Myocyte (in vitro differentiated cells): ENCODE measurements at regions not wholly inside any gene's neighbourhood (a gene's known extent, or its start where the extent isn't known, plus 50 kb on each side); places are given as distances from the start of the nearest gene placed in this dataset.

Experiments
- DNase-seq: peaks from one replicate; pipeline ENCODE4 v3.0.0-alpha.2; 2012; ENCODE audit warnings: low read depth

DNA sequence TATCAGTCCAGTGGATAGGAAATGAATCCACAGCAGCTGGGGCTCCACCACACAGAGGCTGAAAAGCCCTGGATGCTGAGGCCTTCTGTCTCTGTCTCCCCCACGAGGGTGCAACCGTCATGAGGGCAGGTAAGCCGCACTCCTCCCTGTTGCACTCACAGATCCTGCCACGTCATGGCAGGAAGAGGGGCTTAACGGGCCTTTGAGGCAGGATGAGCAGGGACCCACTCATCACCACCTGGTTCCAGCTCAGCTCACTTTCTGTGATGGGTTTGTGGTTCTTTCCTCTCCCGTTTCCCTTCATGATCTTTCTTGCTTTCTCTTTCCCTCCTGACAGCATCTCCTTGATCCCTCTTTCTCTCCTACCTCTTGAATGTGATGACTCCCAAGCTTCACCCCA lies 575.2 kb downstream of the CCDC171 start:
- no peak for DNase-seq

DNA sequence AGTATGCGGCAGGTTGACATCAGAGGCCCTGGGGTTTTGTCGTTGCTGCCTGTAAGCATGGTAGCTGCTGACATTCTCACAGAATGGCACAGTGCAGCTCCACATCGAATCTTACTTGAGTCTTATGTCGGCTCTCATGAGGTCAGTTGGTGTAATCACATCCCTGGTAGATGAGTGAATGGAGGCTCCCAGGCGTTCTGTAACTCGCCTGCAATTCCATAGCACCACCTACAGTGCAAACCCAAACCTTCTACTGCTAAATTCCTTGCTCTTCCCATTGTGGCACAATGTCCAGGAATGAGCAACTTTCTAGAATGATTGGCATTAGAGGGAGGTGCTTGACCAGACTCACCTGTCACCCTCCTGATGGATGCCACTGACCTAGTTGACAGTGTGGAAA lies 578.4 kb downstream of the CCDC171 start:
- DNase-seq = peak; percentile 26

DNA sequence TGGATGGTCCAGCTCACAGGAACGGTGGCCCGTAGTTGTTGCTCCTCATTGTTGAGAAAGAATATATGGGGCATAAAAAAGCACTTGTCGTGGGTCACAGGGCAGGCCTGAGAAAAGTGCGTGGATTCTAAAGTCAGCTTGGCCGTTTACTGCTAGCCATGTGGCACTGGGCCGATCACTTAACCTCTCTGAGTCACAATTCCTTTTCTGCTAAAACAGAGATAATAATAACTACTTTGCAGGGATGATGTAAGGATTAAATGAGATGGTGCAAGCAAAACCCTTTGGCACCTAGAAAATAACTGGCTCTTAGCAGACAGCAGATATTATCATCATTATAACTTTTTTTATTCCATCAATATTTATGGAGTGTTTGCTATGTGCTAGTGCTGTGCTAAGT lies 579.7 kb downstream of the CCDC171 start:
- no peak for DNase-seq

DNA sequence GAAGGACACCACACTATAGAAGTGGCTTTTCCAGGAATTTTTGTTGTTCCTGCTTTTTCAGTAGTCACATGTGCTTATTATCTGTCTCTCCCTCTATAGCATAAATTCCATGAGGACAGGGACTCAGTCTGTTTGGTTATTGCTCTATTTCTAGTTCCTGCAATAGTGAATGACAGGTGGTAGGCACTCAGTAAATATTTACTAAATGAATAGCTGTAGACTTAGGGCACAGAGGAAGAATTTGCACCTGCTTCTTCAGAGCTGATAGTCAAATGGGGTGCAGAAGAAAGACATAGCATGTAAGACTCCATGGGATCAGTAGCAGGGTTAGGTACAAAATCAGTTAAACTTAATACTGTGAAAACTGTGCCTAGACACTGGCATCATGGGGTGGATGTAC lies 580.2 kb downstream of the CCDC171 start:
- peak; percentile 53 for DNase-seq

DNA sequence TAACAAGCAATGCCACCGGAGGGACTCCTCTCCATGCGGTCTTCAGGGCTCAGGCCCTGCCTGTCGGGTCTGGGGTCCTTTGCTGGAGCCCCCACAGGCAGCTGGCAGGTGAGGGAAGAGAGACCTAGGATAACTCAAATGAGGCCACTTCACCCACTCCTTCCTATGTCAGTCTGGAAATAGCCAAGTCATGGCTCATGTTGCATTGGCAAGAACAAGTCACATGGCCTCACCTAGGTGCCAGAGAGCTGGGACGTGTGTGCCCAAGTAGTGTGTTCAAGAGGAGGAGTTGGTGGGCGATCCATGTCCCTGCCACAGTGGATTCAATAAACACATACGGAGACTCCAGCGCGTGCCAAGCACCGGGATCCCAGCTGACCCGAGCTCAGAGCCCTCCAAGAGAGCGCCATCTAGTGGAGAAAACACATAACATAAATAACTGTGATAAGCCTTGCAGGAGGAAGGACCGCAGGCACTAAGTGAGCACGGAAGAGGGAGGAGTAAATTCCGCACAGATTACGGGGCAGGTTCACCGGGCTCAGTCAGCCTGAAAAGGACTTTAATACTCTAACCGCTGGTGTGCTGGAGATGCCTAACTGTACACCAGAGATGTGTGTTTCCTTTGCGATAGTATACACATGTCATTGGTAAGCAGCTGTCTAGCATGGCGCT lies 580.8 kb downstream of the CCDC171 start:
- peak; percentile 42 for DNase-seq

DNA sequence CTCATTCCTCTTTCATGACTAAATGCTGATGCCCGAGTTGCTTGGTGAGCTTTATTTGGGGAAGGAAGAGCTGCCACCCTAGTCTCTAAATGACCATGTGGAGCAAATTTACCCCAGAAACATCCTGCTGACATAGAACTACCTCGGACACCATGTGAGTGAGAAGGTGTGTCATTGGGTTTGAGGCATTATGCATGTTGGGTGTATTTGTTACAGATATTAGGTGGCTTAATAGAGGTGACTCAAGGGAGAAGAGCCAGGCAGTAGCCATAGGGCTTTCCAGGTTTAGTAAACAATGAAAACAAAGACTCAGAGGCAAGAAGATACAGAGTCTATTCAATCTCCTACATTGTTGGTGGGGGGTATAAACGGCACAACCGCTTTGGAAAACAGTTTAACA lies 581.5 kb downstream of the CCDC171 start:
- DNase-seq = no peak

DNA sequence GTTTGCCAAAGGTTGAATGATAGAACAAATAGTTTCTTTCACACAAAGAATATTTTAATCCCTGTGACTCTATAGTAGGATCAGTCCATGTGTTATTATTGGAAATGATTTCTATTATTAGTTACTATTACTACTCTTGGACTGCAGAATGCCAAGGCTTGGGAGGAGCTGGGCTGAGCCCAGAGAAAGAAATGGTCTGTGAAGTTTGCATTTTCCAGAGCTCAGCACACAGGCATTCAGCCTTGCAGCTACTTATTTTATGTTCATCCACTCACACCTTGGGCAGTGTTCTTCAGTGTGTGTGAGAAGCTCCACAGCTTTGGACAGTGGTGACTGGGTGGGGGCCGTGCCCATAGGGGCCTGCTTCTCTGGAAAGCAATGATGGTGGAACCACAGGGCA lies 583.1 kb downstream of the CCDC171 start:
- DNase-seq = peak; percentile 70

DNA sequence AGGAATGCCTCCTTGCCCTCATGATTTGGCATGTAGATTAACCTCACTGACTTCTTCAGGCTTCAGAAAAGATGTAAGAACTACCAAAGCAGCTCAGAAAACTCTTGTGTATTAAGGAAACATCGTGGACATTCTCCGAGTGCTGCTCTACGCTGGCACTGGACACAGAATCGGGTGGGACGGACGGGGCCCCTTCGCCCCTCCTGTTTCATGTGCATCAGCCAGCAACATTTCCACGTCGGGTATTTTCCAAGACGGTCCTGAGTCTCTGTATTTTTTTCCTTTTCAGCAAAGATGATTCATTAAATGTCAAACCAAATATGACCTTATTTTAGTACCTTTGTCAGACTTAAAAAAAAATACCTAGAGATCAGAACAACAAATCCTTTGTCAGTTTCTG lies 583.6 kb downstream of the CCDC171 start:
- DNase-seq = no peak

DNA sequence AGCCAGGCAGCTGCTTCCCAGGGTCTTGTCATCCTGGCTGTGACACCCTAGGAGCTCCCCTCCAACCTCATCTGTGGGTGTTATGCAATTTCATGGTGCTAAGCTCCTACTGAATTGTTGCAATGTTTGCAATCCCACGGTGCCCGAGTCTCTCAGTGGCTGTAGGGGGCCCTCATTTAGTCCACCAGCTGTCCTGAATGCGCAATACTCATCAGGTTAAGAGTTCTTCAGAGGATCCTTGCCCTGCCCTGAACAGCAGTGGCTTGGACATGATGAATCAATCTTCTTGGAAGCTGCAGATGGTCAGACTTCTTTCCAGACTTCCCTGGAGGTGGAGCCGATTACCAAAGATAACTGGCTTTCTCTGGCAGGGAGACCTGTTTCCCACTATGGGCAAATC lies 584.1 kb downstream of the CCDC171 start:
- peak; percentile 98 for DNase-seq

DNA sequence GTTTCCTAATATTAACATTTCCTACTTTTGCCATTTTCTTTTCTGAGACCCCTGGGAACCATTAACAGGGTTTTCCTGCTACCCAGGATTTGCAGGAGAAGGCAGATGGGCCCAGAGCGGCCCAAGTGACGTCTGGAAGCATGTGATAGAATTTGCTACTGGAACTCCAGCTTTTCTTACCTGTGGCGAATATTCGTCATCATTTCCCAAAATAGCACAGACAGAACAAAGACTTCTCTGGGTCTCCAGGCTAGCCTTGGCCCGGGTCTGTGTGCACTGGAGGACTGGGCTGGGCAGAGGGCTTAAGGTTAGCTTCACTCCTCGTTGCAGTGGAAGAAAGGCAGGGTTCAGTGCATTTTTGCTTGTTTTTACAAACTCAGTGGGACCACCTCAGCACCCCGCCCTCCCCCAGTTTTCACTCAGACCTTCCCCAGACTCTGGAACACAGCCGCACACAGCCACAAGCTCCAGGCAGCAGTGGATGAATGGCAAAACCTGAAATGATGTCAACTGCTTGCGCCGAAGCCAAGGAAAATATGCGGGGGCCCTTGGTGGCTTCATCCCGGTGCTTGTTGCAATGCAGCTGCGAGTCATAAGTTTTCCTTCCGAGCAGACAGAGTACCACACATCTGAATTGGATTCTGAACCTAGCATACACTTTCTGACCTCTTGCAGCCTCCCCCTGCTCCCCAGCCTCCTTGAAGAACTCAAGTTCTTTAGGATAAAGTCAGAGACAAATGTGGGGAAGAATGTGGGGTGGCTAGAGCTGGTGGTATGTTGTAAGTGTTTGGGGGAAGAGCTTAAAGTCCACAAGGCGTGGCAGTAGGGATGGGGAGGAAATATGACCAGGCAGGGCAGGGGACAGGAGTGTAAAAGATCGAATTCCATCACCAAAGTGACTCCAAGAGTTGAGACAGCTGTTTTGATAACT lies 586.0 kb downstream of the CCDC171 start:
- DNase-seq = peak; percentile 78

DNA sequence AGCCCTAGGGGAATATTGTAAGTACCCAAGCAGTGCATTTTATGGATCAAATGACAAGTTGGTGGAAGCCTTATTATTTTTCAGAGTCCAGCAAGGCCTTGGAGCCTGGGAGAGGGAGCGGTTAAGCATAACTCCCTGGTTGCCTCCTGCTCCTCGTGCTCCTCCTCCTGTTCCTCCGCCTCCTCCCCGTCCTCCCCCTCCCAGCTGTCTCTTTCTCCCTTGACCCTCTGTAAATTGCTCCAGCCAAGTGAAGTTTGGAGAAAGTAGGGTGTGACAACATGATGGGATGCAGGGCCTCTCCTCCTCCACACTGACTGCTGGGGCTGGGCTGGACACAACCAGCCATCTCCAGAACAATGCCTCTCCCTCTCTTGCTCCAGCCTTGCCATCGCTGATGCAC lies 586.9 kb downstream of the CCDC171 start:
- DNase-seq = peak; percentile 69

DNA sequence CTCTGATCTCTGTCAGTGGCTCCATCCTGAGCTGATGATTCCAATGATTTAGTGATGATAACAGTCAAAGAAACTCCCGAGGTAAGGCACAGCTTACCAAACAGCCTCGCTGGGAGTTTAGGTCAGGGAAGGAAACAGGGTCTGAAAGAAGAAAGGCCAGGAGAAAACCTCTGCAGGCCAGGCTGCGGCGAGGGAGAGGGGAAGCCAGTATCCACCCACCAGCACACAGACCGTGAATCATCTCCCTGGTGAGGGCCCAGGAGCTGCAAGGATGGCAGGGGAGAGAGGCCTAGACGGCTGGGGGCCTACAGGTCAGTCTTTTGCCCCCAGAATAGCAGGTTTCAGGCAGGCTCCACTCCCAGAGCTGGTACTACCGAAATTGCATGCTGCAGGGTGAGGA lies 590.5 kb downstream of the CCDC171 start:
- DNase-seq = no peak

DNA sequence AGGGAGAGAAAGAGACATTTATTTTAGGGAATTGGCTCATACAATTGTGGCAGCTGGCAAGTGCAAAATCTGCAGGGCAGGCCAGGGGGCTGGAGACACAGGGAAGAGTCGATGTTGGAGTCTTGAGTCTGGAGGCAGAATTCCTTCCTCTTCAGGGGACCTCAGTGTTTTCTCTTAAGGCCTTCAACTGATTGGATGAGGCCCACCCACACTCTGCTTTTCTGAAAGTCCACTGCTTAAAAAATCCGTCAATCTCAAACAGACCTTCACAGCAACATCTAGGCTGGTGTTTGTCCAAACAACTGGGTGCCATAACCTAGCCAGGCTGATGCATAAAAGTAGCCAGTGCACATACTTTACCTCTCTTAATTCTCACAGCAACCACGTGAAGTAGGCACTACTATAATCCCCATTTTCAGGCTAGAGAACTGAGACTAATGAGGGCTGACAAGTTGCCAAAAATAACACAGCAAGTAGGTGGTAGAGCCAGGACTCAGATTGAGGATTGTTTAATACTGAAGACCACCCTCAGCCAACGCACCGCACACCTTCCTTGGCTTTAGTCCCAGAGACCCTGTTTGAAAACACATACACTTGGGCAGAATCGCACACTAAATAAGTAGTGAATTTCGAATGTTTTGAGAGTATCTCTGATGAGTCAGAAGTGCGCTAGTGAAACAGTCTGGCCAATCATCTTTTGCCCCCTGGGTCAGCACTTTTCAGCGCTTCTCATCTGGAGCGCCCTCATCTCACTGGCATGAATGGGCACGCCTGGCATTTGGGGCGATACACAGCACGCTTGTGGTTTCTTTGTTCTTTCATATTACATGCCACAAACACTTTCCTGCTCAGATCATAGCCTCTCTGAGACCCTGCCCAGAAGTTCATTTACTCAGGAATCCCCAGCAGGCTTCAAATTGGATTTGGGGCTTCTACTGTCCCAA lies 591.4 kb downstream of the CCDC171 start:
- peak; percentile 96 for DNase-seq

DNA sequence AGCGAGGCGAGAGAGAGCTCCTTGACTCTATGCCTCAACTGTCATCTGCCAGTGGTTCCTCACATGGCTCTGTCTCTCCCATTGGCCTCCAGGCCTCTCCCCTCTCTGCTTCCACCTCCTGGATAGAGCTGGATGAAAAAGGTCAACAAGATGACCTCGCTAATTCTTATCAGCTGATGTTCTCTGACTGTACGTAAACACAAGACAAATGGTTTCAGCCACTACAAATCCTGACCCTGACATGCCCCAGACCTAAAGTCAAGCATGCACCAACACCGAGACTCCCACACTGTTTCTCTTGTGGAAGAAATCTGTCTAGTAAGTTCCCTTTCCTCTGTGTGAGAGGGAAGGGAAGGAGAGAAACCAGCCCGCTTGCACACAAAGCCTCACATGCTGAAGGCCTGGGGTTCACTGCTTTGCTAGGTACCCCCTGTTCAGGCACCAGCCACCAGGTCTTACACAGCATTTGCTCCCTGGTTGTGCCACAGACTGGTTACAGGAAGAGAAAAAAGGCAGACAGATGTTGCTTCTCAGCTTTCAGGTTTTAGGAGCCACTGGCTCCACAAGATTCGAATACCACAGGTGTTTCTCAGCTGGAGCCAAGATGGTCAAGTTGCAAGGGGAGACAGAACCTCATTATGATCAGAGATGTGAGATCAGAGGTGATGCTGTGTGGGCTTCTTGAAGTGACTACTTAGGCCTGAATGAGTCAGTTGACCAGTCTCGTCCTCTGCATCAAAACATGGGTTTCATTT lies 592.5 kb downstream of the CCDC171 start:
- DNase-seq = peak; percentile 61

DNA sequence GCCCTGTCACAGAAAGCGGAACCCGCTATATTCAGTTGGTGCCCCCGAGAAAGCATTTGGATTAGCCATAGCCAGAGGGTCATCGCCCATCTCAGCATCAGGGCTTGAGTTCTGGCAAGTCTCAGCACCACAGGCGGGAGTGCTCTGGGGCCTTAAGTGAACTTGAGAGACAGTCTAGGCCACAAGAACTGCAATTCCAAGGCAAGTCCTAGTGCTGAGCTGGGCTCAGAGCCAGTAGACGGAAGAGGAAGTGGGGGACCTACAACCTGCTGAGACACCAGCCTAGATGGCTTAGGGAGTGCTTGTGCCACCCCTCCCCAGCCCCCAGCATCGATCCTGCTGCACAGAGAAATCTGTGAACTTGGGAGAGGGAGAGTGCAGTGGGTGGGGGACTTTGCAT lies 594.9 kb downstream of the CCDC171 start:
- no peak for DNase-seq

DNA sequence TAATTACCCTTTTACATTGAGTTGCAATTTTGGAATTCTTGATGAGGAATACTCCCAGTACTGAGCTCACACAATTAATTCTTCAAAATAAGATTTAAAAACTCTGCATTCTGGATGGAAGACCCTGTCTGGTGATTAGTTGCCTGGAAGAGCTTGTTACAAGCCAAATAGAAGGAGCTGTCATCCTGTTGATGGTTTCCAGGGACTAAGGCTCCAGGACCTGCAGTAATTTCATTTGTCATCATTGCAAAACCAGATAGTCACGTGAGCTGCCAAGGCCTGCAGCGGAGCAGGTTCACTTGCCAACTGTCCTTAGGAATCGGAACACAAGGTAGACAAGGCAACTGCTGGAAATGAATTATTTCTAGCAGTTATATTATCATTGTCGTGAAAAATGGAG lies 597.7 kb downstream of the CCDC171 start:
- no peak for DNase-seq

DNA sequence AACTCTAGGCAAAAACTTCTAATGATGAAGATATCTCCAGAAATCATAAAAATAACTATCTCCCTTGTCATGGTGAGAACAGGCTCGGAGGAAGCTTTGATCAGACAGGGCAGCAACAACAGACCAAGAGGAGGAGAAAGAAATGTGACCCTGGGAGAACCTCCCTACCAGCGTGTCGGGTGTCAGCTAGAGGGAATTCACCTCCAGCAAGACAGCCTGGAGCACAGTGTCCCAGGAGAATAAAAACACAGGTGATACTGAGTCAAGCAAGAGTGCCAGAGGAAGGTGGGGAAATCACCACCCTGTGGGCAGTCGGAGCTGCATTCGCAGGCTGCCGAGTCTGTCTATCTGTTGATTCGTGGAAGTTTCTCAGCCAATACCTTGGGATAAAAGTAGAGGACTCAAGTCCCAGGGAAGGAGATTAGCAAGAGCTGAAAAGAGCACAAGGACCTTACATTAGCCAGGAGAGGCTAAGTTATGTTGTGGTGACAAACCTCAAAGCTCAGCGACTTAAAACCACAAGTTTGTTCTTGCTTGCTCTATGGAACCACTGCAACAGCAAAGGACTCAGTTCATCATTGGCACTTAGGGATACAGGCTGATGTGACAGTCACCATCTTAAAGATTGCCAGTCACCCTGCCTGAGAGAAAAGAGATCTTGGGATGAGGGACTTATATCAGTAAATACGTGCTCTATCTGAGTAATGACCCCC lies 598.3 kb downstream of the CCDC171 start:
- peak; percentile 33 for DNase-seq

DNA sequence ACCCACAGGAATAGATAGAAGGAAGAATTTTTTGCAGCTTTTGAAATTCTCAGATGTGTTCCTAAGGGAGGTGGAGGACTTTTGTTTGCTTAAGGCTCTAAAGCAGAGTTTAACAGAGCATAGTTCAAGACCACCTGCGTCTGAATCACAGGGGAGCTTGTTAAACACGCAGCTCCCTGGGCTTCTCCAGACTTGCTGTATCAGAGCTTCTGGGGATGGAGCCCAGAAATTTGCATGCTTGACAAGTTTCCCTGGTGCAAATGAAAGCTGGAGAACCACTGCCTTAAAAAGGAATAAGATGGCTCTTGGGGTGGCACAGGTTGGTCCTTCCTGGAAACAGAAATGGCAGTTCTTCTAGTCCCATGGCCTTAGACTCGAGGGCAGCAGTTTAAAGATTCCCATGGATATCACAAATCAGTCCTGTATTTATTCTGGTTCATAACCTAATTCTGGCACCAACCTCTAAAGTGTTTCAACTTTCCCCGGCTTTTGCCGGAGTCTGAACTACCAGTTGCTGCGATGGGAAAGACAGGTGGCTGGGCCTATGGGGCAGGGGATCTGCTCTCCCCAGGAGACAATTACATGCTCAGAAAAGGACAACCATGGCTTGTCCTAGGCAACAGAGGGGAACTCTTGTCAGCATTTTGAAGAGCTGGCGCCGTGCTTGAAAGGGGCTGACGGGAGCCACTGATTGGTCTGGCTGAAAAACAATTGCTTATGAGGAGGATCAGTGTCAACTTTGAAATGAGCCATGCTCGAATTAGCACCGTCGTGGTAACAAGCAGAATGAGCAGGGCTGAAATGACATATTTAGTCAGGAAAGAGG lies 599.6 kb downstream of the CCDC171 start:
- peak; percentile 61 for DNase-seq

DNA sequence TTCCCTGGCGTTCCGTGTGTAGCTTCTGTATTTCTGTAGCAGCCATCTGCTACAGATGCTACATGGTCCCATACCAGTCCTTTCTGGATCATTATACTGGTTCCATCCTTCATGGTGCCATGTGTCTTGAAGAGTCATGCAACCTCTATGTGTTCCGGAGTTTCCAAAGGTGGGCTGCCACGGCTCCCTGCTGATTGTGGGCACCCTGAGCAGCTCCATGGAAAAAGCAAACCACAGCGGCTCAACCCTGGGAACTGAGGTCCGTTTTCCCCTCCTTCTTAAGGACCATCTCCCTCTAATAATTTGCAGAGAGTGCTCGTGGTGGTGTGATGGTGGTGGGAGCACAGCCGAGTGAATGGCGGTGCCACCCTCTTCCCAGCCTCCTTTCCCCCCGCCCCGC lies 600.4 kb downstream of the CCDC171 start:
- no peak for DNase-seq
